HCT116 (cell line): ENCODE measurements at regions not wholly inside any gene's neighbourhood (a gene's known extent, or its start where the extent isn't known, plus 50 kb on each side); places are given as distances from the start of the nearest gene placed in this dataset.

Source experiments
- ATAC-seq: fragments of 200-7000 bp; cut with Tn5 transposase; 2 replicates; pipeline ENCODE4 v1.9.1; 2020; ENCODE audit warnings: mild to moderate bottlenecking, moderate library complexity
- BruUV-seq: library from RNA; stranded (reverse); fragments of 400-500 nt; replicated peaks from 2 replicates; lab custom pipeline; 2021; lab: Mats Ljungman, UMichigan
- CTCF ChIA-PET: fragments of 300-600 bp; sonication (Branson Sonifier 250); formaldehyde crosslinking; loops from one replicate; lab custom pipeline; 2021; ENCODE audit warnings: antibody characterized with exemption; lab: Charles Lee
- POLR2A ChIA-PET: fragments of 300-600, 350-600 bp; sonication (Branson Sonifier 250); formaldehyde crosslinking; loops from one replicate; lab custom pipeline; 2021; ENCODE audit warnings: antibody characterized with exemption; lab: Charles Lee
- RAD21 ChIA-PET, 2 experiments: fragments of 300-600 bp; sonication (Branson Sonifier 250); formaldehyde crosslinking; loops; one replicate each; lab custom pipeline; 2023; ENCODE audit warnings: low total read pairs in 2 of 2; ENCODE audit not compliant: uncharacterized antibody in 2 of 2, unreplicated experiment in 2 of 2, low non-redundant PET in 1 of 2; lab: Charles Lee
- DNase-seq: peaks from one replicate; pipeline ENCODE4 v3.0.0-alpha.2; 2010; ENCODE audit warnings: low read depth, low spot score
- H2AFZ ChIP-seq: fragments of 200-600 bp; shearing (Covaris generic), sonication (generic); 2 replicates; pipeline ENCODE4 v1.6.1; 2017; ENCODE audit warnings: low read depth, mixed run types, mixed read lengths, antibody characterized with exemption, low read length; ENCODE audit not compliant: poor library complexity, severe bottlenecking
- H3K27ac ChIP-seq: 2 replicates; pipeline ENCODE4 v1.5.1; 2012; ENCODE audit warnings: low read depth, low read length
- H3K27me3 ChIP-seq: fragments of 200-600 bp; sonication (generic); 2 replicates; pipeline ENCODE4 v1.6.1; 2016; ENCODE audit warnings: mixed run types, low read length, mixed read lengths; ENCODE audit not compliant: insufficient read depth
- H3K36me3 ChIP-seq, 2 experiments: fragments of 200-500 bp in 1 of 2; fragments of 200-600 bp in 1 of 2; sonication (Bioruptor generic) in 1 of 2; sonication (generic) in 1 of 2; 2 replicates each; pipeline versions ENCODE4 v1.5.1 to v1.6.1; 2014 to 2016; ENCODE audit warnings: low read length in 2 of 2, inconsistent platforms in 1 of 2, mixed read lengths in 1 of 2, mixed run types in 1 of 2; ENCODE audit not compliant: insufficient read depth in 2 of 2, control insufficient read depth in 1 of 2
- H3K4me1 ChIP-seq, 2 experiments: fragments of 200-600 bp in 1 of 2; sonication (generic) in 1 of 2; 2 replicates each; pipeline versions ENCODE4 v1.5.1 to v1.6.1; 2012 to 2017; ENCODE audit warnings: low read length in 2 of 2, inconsistent platforms in 1 of 2, mild to moderate bottlenecking in 1 of 2, mixed read lengths in 1 of 2, mixed run types in 1 of 2, moderate library complexity in 1 of 2; ENCODE audit not compliant: insufficient read depth in 2 of 2, control insufficient read depth in 1 of 2
- H3K4me2 ChIP-seq: fragments of 200-600 bp; sonication (generic); 2 replicates; pipeline ENCODE4 v1.6.1; 2017; ENCODE audit warnings: mixed run types, low read length, mixed read lengths
- H3K4me3 ChIP-seq, 2 experiments: fragments of 200-600 bp in 1 of 2; sonication (generic) in 1 of 2; replicated peaks in 1 of 2; 2 replicates each; pipeline ENCODE4 v1.5.1; 2011 to 2016; ENCODE audit warnings: low read length in 2 of 2, control low read depth in 1 of 2, low read depth in 1 of 2, mild to moderate bottlenecking in 1 of 2, mixed read lengths in 1 of 2, mixed run types in 1 of 2
- H3K79me2 ChIP-seq: fragments of 200-600 bp; sonication (generic); 2 replicates; pipeline ENCODE4 v1.6.1; 2017; ENCODE audit warnings: mild to moderate bottlenecking, mixed run types, low read length, moderate library complexity, mixed read lengths; ENCODE audit not compliant: insufficient read depth
- H3K9ac ChIP-seq: fragments of 200-600 bp; sonication (generic); 2 replicates; pipeline ENCODE4 v1.6.1; 2016; ENCODE audit warnings: low read length, mixed read lengths
- H3K9me2 ChIP-seq: fragments of 200-600 bp; sonication (generic), shearing (Covaris generic); 2 replicates; pipeline ENCODE4 v1.6.1; 2017; ENCODE audit warnings: mixed run types, mild to moderate bottlenecking, moderate library complexity; ENCODE audit not compliant: insufficient read depth
- H3K9me3 ChIP-seq, 2 experiments: fragments of 200-500 bp in 1 of 2; fragments of 200-600 bp in 1 of 2; sonication (Bioruptor generic) in 1 of 2; sonication (generic) in 1 of 2; 2 replicates each; pipeline ENCODE4 v1.6.1; 2014 to 2017; ENCODE audit warnings: low read length in 2 of 2, mixed read lengths in 2 of 2, inconsistent platforms in 1 of 2, low read depth in 1 of 2, mild to moderate bottlenecking in 1 of 2, mixed run types in 1 of 2, moderate library complexity in 1 of 2; ENCODE audit not compliant: control insufficient read depth in 1 of 2, insufficient read depth in 1 of 2
- H4K20me1 ChIP-seq: fragments of 200-600 bp; sonication (generic), shearing (Covaris generic); 2 replicates; pipeline ENCODE4 v1.6.1; 2017; ENCODE audit warnings: mixed run types, mild to moderate bottlenecking, moderate library complexity; ENCODE audit not compliant: insufficient read depth
- CEBPB ChIP-seq: IDR thresholded peaks from 2 replicates; pipeline ENCODE4 v1.6.1; 2012; ENCODE audit warnings: low read depth
- EGR1 ChIP-seq: IDR thresholded peaks from 2 replicates; pipeline ENCODE4 v1.6.1; 2012; ENCODE audit warnings: low read depth
- ELF1 ChIP-seq: IDR thresholded peaks from 2 replicates; pipeline ENCODE4 v1.6.1; 2012; ENCODE audit warnings: low read depth, borderline replicate concordance
- EZH2 ChIP-seq: fragments of 200-600 bp; sonication (generic); IDR thresholded peaks from 2 replicates; pipeline ENCODE4 v1.6.1; 2017; ENCODE audit warnings: antibody characterized with exemption, mixed run types
- EZH2phosphoT487 ChIP-seq: fragments of 200-600 bp; IDR thresholded peaks from 2 replicates; pipeline ENCODE4 v1.6.1; 2018; ENCODE audit warnings: antibody characterized with exemption, borderline replicate concordance
- FOSL1 ChIP-seq: IDR thresholded peaks from 2 replicates; pipeline ENCODE4 v1.6.1; 2012; ENCODE audit warnings: low read depth
- JUND ChIP-seq: IDR thresholded peaks from 2 replicates; pipeline ENCODE4 v1.6.1; 2012
- POLR2AphosphoS5 ChIP-seq: IDR thresholded peaks from 2 replicates; pipeline ENCODE4 v1.6.1; 2011; ENCODE audit warnings: mild to moderate bottlenecking, low read depth, low read length, moderate library complexity
- RAD21 ChIP-seq: IDR thresholded peaks from 2 replicates; pipeline ENCODE4 v1.6.1; 2012; ENCODE audit warnings: low read depth, mild to moderate bottlenecking
- SIN3A ChIP-seq: IDR thresholded peaks from 2 replicates; pipeline ENCODE4 v1.6.1; 2012; ENCODE audit warnings: low read depth
- SP1 ChIP-seq: IDR thresholded peaks from 2 replicates; pipeline ENCODE4 v1.6.1; 2012; ENCODE audit warnings: low read depth
- SRF ChIP-seq: IDR thresholded peaks from 2 replicates; pipeline ENCODE4 v1.6.1; 2012; ENCODE audit warnings: low read depth
- YY1 ChIP-seq: IDR thresholded peaks from 2 replicates; pipeline ENCODE4 v1.6.1; 2011; ENCODE audit warnings: low read length, low read depth, moderate library complexity, mild to moderate bottlenecking; ENCODE audit not compliant: insufficient replicate concordance; ENCODE audit errors: extremely low read depth
- ZFX ChIP-seq: fragments of 450-650 bp; IDR thresholded peaks from 2 replicates; pipeline ENCODE4 v1.6.1; 2017
- intact Hi-C: fragments of 100-400 bp; cut with micrococcal nuclease; formaldehyde crosslinking; loops from 2 replicates; pipeline ENCODE4 v1.10.0; 2022
- TF ChIP-seq, protein P1 (sequence below): IDR thresholded peaks from 2 replicates; pipeline ENCODE4 v1.6.1; 2012
- TF ChIP-seq, protein P2 (sequence below): IDR thresholded peaks from 2 replicates; pipeline ENCODE4 v1.6.1; 2012; ENCODE audit warnings: low read depth
- TF ChIP-seq, protein P3 (sequence below): IDR thresholded peaks from 2 replicates; pipeline ENCODE4 v1.6.1; 2012
- TF ChIP-seq, protein P4 (sequence below), 3 experiments: fragments of 200-600 bp in 1 of 3; sonication (generic) in 1 of 3; IDR thresholded peaks in 2 of 3; conservative IDR thresholded peaks in 1 of 3; 2 replicates each; pipeline ENCODE4 v1.5.1; 2012 to 2017; ENCODE audit warnings: low read depth in 2 of 3, low read length in 2 of 3, antibody characterized with exemption in 1 of 3, borderline replicate concordance in 1 of 3, control low read depth in 1 of 3, mild to moderate bottlenecking in 1 of 3, mixed read lengths in 1 of 3, mixed run types in 1 of 3, moderate library complexity in 1 of 3; ENCODE audit not compliant: insufficient read depth in 1 of 3
- TF ChIP-seq, protein P5 (sequence below): IDR thresholded peaks from 2 replicates; pipeline ENCODE4 v1.6.1; 2011; ENCODE audit warnings: mild to moderate bottlenecking, low read length, moderate library complexity; ENCODE audit not compliant: insufficient replicate concordance; ENCODE audit errors: extremely low read depth

DNA sequence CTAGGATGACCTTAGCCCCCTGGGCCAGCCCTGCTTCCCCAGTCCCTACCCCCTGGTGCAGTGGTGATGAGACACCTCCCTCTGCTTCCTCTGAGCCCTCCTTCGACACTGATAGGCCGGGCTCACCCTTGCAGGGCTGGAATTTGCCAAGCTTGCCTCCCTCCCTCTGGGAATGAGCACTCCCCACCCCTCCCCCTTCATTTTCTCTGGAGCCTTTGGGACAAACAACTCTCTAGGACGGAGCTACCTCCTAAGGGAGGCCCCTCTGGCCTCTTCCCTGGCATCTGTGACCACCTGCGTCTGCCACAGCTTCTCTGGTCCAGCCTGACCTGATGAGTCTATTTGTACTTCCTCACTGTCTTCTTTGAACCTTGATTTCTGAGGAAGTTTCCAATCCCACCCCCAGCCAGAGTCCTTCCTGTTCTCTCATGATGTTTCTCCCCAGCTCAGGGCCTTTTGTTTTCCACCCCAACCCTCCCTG, 53.3 kb upstream of the ADA2 start:
- Histone ChIP-seq H3K36me3 (no peaks in the 10 kb centered on the region), H2AFZ (no peak overlapping the region), H3K4me3 (no peak overlapping the region), H3K27ac (no peak overlapping the region), H3K27me3 (no peaks in the 10 kb centered on the region), H3K4me2 (no peak overlapping the region), H3K9me3 (no peaks in the 10 kb centered on the region), H3K9me2 (no peaks in the 10 kb centered on the region), H3K9ac (no peak overlapping the region), H3K79me2 (no peaks in the 10 kb centered on the region), H4K20me1 (no peaks in the 10 kb centered on the region), H3K4me1 (peaks cover 0 to 4% of the 10 kb centered on the region in 2 experiments; a peak in 1 of 4 replicates)
- no peak for TF ChIP-seq EGR1
- TF ChIP-seq EZH2phosphoT487: no peak
- TF ChIP-seq, protein P1, sequence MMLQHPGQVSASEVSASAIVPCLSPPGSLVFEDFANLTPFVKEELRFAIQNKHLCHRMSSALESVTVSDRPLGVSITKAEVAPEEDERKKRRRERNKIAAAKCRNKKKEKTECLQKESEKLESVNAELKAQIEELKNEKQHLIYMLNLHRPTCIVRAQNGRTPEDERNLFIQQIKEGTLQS: no peak
- TF ChIP-seq CEBPB: no peak
- no peak for TF ChIP-seq ZFX
- TF ChIP-seq JUND: no peak
- no peak for TF ChIP-seq EZH2
- TF ChIP-seq ELF1: no peak
- TF ChIP-seq, protein P2, sequence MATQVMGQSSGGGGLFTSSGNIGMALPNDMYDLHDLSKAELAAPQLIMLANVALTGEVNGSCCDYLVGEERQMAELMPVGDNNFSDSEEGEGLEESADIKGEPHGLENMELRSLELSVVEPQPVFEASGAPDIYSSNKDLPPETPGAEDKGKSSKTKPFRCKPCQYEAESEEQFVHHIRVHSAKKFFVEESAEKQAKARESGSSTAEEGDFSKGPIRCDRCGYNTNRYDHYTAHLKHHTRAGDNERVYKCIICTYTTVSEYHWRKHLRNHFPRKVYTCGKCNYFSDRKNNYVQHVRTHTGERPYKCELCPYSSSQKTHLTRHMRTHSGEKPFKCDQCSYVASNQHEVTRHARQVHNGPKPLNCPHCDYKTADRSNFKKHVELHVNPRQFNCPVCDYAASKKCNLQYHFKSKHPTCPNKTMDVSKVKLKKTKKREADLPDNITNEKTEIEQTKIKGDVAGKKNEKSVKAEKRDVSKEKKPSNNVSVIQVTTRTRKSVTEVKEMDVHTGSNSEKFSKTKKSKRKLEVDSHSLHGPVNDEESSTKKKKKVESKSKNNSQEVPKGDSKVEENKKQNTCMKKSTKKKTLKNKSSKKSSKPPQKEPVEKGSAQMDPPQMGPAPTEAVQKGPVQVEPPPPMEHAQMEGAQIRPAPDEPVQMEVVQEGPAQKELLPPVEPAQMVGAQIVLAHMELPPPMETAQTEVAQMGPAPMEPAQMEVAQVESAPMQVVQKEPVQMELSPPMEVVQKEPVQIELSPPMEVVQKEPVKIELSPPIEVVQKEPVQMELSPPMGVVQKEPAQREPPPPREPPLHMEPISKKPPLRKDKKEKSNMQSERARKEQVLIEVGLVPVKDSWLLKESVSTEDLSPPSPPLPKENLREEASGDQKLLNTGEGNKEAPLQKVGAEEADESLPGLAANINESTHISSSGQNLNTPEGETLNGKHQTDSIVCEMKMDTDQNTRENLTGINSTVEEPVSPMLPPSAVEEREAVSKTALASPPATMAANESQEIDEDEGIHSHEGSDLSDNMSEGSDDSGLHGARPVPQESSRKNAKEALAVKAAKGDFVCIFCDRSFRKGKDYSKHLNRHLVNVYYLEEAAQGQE: no peak
- TF ChIP-seq, protein P3, sequence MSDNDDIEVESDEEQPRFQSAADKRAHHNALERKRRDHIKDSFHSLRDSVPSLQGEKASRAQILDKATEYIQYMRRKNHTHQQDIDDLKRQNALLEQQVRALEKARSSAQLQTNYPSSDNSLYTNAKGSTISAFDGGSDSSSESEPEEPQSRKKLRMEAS: no peak
- TF ChIP-seq, protein P4, sequence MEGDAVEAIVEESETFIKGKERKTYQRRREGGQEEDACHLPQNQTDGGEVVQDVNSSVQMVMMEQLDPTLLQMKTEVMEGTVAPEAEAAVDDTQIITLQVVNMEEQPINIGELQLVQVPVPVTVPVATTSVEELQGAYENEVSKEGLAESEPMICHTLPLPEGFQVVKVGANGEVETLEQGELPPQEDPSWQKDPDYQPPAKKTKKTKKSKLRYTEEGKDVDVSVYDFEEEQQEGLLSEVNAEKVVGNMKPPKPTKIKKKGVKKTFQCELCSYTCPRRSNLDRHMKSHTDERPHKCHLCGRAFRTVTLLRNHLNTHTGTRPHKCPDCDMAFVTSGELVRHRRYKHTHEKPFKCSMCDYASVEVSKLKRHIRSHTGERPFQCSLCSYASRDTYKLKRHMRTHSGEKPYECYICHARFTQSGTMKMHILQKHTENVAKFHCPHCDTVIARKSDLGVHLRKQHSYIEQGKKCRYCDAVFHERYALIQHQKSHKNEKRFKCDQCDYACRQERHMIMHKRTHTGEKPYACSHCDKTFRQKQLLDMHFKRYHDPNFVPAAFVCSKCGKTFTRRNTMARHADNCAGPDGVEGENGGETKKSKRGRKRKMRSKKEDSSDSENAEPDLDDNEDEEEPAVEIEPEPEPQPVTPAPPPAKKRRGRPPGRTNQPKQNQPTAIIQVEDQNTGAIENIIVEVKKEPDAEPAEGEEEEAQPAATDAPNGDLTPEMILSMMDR (IDR thresholded peaks at IDR 0.05 in 2 of 3, conservative IDR thresholded peaks at IDR 0.05 in 1 of 3; ENCODE audit: borderline replicate concordance in 1 of 3, insufficient read depth in 1 of 3, low read depth in 2 of 3, low read length in 2 of 3): no peak
- TF ChIP-seq FOSL1: no peak
- TF ChIP-seq RAD21: no peak
- no peak for TF ChIP-seq SP1
- no peak for TF ChIP-seq SIN3A
- TF ChIP-seq, protein P5, sequence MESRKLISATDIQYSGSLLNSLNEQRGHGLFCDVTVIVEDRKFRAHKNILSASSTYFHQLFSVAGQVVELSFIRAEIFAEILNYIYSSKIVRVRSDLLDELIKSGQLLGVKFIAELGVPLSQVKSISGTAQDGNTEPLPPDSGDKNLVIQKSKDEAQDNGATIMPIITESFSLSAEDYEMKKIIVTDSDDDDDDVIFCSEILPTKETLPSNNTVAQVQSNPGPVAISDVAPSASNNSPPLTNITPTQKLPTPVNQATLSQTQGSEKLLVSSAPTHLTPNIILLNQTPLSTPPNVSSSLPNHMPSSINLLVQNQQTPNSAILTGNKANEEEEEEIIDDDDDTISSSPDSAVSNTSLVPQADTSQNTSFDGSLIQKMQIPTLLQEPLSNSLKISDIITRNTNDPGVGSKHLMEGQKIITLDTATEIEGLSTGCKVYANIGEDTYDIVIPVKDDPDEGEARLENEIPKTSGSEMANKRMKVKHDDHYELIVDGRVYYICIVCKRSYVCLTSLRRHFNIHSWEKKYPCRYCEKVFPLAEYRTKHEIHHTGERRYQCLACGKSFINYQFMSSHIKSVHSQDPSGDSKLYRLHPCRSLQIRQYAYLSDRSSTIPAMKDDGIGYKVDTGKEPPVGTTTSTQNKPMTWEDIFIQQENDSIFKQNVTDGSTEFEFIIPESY: no peak
- no peak for TF ChIP-seq SRF
- no peak for TF ChIP-seq POLR2AphosphoS5
- no peak for TF ChIP-seq YY1
- ChIA-PET RAD21 (no interaction called here), POLR2A (no interaction called here), CTCF (interaction anchor here (0.8 to 1.3 kb wide), 2 partner anchors 17 to 36 kb away, joined by 3 read pairs; no protein-coding TSS in a partner anchor)
- ATAC-seq (no peak), DNase-seq (no peak)
- BruUV-seq: no TSS peak
- intact Hi-C loops: no loop called here
